Left hindlimb (tissue), 1 donor: ENCODE measurements at regions not wholly inside any gene's neighbourhood (a gene's known extent, or its start where the extent isn't known, plus 50 kb on each side); places are given as distances from the start of the nearest gene placed in this dataset.
"Not testable (repeated sequence)": the region's sequence is repeated elsewhere in the genome, so short reads cannot be mapped to it uniquely, and the experiment has no call there.

ENCODE experiments used
- DNase-seq: peaks from one replicate; pipeline ENCODE4 v3.0.0-alpha.2; 2018

DNA sequence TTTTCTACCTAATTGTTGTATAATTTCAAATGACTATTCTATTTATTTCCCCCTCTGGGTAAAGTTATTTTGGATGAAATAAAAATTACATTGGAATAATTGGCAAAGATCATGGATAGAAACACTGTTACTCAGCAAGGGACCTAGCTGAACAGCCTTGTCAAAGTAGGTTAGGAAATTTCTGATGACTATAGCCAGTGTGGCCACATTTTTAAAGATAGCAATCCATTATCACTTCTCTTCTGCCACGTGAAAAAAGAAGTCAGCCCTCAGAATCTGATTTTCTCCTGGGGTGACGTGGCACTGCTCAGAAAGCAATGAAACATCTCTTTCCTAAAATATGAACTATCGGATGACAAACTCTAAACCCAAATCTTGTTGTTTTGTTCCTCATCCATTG lies 784.2 kb upstream of the RIOK2 start:
- no peak for DNase-seq

DNA sequence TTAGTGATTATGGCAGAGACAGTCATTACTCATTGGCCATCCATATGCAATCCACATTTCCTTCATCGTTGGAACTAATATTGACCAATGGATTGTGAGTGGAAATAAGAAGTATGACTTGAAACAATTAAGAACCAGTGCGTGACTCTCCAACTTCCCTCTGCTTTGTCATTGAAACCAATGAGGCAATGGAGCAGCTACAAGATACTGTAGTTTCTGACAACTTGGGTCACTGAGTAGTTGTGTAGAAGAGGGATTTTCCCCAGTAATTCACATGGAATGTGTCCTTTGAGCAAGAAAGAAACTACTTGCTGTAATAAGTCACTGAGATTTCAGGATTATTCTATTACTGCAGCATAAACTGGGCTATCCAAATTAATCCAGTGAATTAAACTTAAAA lies 785.3 kb upstream of the RIOK2 start:
- no peak for DNase-seq

DNA sequence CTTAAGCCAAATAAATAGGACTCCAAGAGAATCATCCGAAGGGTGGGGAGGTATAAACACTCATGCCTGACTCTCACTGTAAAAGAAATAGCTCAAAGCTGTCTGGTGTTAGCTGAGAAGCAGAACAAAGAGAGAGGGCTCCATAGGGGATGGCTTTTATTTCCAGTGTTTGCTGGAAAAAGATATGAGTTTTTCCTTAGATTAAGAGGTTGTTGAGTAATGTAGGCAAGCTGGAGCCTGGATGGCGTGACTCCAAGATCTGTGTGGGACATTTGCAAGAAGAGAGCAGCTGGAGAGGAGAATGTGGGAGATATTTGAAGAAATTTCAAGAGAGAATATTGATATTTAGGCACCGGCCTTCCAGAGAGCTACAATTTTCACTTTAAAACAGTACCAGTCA lies 793.7 kb upstream of the RGMB start:
- DNase-seq = no peak

DNA sequence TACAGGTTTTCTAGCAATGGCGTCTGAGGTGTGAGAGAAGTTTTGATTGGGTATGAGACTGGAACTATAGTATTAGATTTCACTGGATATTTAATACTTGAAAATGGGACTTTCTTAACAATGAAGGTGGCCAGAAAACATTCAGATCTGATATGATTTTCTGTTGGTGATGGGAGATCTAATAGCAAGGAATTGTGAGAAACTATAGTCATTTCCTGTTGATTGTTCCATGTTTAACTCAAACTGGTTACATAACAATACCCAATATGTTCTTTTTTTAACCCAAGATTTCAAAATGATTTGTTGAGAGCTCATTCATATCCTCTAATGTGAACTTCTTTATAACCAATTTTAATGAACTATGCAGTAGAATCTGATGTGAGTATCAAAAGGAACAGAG lies 793.2 kb upstream of the RGMB start:
- DNase-seq = no peak

DNA sequence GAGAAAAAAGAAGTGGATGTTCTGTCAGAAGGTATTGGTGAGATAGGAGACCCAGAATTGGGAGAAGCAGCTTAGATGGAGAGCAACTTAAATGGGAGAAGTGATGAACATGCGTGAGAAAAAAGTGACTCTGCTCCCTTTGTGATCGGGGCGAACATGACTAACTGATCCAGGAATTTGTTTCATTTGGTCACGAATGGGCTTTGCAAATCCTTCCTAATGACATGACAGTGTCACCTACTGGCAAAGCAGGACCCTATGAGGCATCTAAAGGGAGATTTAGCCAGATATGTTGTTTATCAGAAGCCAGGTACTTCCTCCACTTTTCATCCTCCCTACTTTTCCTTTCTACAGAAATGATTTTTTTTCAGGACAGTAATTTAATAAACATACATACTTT lies 787.4 kb upstream of the RGMB start:
- no peak for DNase-seq

DNA sequence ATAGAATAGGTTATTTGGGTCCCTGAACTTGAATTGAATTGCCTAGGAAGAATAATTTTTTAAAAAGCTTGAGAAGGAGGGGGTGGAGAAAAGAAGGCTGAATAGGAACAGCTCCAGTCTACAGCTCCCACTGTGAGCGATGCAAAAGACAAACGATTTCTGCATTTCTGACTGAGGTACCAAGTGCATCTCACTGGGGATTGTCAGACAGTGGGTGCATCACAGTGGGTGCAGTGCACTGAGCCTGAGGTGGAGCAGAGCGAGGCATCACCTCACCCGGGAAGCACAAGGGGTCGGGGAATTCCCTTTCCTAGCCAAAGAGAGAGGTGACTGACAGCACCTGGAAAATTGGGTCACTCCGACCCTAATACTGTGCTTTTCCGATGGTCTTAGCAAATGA lies 782.2 kb upstream of the RGMB start:
- DNase-seq = no peak

DNA sequence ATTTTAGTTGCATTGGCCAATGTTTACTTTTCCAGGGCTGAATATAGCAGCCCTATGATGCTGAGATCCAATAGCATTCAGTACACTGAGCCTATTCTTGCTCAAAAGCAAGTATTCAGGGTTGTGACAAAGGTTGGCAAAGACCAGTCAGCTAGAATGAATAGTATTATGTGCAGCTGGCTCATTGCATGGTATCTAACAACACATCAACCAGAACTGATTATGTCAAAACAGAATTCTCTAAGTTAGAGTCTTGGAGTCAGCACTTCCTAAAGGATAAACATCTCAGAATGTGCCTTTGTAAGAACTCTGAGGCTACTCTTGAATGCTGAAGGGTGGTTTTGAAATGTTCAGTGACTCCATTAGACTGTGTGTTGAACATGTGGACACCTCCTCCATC lies 774.5 kb upstream of the RGMB start:
- DNase-seq = no peak

DNA sequence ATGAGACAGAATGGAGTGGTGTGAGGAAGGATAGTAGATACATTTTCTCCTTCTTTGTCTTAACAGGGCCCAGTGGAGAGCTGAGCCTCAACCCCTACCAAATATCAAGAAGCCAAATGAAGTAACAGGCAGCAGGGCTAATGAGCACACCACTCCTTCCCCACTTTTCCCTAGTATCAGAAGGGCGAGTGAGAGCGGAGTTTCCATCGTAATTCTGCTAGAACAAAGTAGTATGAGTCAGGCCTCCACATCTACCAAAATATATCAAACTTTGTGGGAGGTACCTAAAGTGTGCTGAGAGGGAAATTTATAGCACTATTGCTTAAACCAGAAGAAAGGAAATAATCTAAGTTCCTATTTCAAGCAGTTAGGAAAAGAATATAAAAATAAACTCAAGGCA lies 769.0 kb upstream of the RGMB start:
- DNase-seq = no peak

DNA sequence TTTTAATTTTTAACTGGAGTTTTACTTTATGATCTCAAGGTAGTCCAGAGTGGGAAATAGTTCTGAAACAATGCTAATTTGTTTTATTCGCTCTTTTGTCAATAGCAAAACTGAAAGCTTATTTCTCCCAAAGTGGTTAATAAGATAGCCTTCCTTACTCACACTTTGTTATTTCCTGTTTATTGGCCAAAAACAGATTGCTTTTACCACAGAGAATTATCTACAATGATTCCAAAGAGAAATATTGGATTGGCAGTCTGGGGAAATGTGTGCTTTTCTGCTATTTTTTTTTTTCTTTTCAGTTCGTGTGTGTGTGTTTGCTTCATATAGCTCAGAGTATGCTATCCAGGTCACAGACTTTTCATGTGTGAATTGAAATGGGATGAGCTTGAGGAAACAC lies 756.7 kb upstream of the RGMB start:
- DNase-seq = no peak

DNA sequence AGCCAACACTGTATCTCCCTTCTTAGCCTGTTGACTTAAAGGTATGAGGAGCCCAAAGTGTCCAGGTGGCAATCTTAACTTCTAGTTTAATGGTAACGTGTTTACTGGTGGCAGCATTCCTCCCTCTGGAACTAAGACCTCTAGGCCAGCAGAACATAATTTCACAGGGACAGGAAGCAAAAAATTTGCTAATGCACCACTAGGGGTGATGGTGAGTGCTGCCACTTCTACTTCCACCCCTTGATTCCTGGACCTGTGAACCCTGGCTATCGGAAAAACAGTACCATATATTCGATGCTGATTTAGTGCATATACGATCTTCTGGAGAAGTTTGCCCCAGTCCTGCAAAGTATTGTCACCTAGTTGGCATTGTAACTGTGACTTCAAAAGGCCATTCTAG lies 743.2 kb upstream of the RGMB start:
- not testable (repeated sequence) for DNase-seq

DNA sequence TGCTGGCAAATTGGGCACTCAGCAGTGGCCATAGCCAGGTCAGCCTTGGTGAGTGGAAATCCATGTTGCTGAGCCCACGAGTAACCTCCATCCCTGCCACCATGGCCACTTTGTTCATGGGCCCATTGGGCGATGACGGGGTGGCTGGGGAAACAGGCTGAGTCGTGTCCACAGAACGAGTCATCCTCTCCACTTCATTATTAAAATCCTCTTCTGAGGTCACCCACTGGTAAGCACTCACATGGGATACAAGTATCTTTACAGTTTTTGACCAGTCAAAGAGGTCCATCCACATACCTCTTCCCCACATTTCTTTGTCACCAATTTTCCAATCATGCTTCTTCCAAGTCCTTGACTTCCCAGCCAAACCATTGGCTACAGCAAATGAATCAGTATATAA lies 742.4 kb upstream of the RGMB start:
- DNase-seq = not testable (repeated sequence)

DNA sequence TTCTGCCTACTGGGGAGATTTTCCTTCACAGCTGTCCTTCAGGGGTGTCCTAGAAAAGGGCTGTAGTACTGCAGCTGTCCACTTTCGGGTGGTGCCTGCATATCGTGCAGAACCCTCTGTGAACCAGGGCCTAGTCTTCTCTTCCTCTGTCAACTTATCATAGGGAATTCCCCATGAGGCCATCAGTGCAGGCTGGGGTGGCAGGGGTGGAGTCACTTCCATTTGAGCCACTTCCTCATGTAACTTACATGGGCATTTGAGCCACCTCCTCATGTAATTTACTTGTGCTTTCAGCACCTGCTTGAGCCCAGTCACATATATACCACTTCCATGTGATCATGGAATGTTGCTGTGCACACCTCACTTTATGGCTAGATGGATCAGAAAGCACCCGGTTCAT lies 742.0 kb upstream of the RGMB start:
- no peak for DNase-seq

DNA sequence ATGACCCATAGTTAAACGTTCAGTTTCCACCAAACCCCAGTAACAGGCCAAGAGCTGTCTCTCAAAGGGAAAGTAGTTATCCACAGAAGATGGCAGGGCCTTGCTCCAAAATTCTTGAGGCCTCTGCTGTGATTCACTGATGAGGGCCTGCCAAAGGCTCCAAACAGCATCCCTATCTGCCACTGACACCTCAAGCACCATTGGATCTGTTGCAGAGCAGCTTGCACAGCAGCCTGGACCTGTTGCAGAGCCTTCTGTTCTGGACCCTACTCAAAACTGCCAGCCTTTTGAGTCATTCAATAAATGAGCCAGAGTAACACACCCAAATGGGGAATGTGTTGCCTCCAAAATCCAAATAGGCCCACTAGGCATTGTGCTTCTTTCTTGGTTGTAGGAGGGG lies 741.5 kb upstream of the RGMB start:
- DNase-seq = no peak

DNA sequence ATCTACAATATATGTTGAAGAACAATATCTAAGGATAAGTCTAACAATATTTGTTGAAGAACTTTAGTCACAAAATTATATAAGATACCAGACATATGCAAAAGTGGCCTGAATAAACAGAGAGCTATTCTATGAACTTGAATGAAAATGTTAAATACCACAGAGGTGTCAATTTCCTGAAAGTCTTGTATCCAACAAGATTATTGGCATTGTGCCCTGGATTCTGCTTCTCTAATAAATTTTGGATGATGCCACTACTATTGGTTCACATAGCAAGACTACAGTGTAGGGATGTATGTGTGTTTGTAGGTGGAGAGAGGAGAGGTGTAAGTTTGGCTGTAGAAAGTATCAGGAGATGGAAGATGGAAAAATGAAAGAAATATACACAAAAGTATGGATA lies 731.8 kb upstream of the RGMB start:
- DNase-seq = no peak

DNA sequence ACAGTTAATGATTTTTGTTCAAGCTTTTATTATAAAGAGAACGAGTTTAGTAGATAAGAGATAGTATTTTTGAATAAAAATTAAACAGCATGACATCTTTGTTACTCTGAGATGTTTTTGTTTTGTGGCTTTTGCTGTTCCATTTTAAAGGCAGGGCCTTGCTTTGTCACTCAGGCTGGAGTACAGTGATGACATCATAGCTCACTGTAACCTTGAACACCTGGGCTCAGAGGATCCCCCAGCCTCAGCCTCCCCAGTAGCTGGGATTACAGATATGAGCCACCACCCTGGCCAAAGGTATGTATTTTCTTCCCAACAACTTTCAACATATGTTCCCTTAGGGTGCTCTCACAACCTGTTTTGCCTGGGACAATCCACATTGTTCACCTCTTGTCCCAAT lies 730.9 kb upstream of the RGMB start:
- no peak for DNase-seq

DNA sequence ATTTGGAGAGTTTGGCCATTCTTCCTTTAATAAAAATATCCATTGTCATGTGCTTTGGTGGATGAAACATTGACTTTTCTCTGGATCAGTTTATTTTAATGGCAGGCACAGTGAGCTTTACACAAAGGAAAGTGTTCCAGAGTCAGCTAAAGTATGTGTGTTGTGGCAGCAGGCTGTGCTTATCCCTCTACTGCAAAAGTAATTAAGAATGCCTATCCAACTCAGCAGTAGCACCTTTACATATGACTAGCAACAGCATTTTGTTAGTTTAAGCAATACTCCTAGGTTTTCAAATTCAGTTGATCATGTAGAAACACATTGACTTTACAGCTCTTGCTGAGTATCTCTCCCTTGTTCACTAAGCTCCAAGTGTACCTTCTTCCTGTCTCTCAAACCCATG lies 730.5 kb upstream of the RGMB start:
- no peak for DNase-seq

DNA sequence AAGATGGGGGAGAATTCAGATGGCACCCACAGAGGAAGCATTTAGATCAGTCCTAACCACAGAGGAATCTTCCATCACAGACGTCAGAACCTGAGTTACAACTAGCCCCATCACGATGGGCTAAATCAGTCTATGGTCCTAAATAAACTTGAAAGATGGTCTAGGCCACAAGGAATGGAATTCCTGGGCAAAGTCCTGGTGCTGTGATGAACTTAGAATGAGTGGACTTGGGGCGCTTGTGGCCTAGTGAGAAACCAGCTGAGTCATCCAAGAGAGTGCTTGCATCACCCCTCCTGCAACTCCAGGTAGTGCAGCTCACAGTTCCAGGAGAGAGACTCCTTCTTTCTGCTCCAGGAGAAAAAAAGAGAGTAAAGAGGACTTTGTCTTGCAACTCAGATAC lies 722.9 kb upstream of the RGMB start:
- no peak for DNase-seq

DNA sequence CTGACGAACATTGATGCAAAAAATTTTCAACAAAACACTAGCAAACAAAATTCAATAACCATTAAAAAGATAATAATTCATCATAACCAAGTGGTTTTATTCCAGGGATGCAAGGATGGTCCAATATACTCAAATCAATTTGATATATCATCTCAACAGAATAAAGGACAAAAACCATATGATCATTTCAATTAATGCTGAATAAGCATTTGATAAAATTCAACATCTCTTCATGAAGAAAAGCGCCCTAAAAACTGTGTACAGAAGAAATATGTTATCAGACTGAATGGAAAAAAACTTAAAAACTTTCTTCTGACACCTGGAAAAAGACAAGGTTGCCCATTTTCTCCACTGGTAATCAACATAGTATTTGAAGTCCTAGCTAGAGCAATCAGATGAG lies 720.3 kb upstream of the RGMB start:
- DNase-seq = no peak

DNA sequence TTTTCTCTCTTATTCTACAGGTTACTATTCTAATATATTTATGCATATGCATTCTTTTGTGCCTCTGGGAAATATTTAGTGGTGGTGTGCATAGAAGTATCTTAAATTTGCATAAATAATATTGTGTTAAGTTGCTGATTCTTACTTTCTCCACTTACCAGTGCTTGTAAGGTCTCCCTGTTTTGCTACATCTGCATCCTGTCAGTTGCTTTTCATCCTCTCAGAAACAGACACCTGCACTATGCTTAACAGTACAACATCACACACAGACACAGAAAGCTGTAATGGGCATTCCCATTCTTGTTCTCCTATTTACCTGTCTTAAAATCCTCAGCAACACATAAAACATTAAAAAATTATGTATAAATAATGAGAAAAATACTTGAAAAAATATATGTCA lies 713.3 kb upstream of the RGMB start:
- no peak for DNase-seq

DNA sequence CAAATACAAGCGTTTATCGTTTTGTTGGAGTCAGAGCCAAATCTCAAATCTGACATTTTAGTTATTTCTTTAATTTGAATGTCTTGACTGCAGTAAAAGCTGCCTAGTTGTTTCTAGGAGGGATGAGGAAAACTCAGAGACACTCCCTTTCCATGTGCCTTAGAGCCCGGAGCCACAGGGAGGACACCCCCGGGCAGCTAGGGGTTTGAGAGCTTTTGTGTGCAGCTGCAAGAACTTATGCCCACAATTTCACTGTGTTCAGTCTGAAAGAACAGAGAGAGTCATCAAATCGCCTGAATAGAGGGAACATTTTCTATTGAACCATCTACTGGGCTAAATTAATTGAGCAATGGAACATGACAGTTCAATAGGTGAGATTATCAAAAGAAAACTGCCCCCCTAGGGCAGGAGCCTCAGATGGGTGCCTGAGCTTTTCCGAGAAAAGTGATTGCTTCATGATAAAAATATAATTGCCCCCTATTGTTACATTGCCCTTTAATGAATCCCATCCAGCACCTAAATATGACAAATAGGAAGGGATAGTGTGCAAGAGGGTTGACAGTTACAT lies 709.3 kb upstream of the RGMB start:
- no peak for DNase-seq

DNA sequence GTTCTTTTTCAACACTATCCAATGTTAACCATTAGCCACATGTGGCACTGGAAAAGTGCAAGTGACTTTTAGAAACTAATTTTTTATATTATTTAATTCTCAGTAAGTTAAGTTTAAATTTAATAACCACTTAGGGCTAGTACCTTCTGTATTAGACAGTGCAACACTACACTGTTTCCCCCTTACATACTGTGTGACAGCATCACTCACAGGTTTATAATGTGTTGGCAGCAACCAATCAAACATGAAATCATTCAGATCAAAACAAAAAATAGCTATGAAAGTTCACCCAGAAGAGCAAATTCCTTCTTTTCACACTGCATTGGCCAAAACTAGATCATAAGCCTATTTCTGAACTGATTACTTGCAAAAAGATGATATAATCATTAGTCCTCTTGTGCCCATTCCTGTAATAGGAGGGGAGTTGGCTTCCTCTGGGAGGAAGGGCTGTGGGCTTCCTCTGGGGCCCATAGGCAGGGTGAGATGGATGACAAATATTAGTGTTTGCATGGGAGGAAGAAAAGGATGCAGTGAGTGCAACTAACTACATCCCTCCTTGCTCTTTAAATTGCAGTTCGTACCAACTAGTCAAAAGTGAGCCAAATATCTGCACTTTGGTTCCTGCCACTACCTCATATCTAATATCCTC lies 708.1 kb upstream of the RGMB start:
- no peak for DNase-seq

DNA sequence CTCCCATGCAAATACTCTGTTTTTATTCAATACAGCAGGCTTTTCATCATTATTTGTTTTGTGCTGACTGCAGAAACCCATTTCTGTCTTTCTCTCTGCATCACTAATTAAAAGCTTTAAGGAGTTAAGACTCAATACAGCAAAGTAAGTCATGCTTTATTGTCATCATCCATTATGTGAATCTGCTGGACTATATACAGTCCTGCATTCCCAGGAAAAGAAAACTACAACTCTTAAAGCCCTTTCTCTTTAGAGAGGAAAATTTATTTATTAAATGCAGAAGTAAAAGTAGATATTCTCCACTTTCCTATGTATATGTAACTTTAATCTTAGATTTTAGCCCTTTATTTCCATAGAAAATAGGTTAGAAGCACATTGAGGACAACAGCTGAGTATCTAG lies 706.6 kb upstream of the RGMB start:
- no peak for DNase-seq

DNA sequence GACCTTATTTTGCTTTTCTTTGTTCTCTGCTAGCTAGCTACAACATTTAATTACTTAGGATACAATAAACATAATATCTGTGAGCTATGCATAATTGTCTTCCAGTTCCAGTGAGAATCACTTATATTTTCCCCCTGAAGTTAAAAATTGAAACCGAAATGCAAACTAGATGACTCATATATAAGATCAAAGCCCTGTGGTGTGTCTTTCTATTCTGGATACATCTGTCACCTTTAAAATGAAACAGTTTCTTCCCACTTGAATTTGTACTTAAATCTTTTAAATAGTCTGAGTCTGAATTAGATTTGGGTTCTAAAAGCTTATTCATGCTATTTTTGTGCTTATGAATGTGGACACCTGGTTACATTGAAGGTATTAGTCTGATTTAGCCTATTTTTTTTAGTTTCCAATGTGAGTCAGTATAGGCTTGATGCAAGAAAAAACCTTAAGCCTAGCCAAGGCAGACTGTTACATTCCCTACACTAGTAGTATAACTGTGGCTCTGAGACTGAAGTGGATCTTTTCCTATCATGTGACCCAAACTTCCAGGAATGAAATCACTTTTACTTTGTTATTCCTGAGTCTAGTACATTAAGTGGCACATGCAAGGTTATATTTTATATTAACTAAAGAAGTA lies 703.5 kb upstream of the RGMB start:
- no peak for DNase-seq

DNA sequence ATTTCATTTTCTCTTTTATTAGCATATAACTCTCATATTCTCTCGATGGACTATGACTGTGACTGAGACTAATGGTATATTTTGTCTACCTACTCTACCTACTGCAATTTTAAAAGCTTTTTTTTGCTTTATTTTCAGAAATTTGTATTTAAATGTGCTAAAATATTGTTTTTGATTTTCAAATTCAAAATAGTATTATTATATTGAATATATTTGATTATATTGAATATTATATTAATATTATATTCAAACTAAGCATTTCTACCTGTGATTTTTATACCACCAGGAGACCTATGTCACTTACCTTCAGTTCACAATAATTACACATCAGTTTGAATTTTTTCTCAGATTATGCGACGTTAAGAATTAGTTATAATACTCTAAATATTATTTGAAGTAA lies 700.5 kb upstream of the RGMB start:
- no peak for DNase-seq

DNA sequence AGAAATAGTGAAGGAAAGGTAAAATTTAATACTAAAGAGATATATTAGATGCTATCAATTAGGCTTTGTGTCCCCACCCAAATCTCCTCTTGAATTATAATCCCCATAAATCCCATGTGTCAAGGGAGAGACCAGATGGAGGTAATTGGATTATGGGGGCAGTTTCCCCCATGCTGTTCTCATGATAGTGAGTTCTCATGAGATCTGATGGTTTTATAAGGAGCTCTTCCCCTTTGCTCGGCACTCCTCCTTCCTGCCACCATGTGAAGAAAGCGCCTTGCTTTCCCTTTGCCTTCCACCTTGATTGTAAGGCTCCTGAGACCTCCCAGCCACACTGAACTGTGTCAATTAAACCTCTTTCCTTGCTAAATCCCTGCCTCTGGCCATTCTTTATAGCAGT lies 697.0 kb upstream of the RGMB start:
- DNase-seq = no peak
